HL-60 (cell line): ENCODE measurements at regions not wholly inside any gene's neighbourhood (a gene's known extent, or its start where the extent isn't known, plus 50 kb on each side); places are given as distances from the start of the nearest gene placed in this dataset.

ENCODE experiments used
- DNase-seq, 2 experiments: peaks; one replicate each; pipeline ENCODE4 v3.0.0-alpha.2; 2010 to 2020; ENCODE audit warnings: low read depth in 1 of 2, low spot score in 1 of 2
- H3K27ac ChIP-seq: fragments of 250-450 bp; sonication (Bioruptor Pico); replicated peaks from 2 replicates; pipeline ENCODE4 v1.5.1; 2020; ENCODE audit warnings: mild to moderate bottlenecking, moderate library complexity
- H3K27me3 ChIP-seq: fragments of 250-450 bp; sonication (Bioruptor Pico); 2 replicates; pipeline ENCODE4 v1.5.1; 2021; ENCODE audit warnings: mild to moderate bottlenecking, moderate library complexity; ENCODE audit not compliant: insufficient read depth, poor library complexity, severe bottlenecking
- H3K4me3 ChIP-seq: replicated peaks from 2 replicates; pipeline ENCODE4 v1.5.1; 2011; ENCODE audit warnings: mild to moderate bottlenecking, control low read depth, low read length; ENCODE audit not compliant: insufficient read depth
- CTCF ChIP-seq: IDR thresholded peaks from one replicate; pipeline ENCODE4 v1.5.1; 2011; ENCODE audit warnings: low read length, control low read depth, inconsistent platforms; ENCODE audit not compliant: insufficient read depth
- GABPA ChIP-seq: IDR thresholded peaks from 2 replicates; pipeline ENCODE4 v1.6.1; 2012; ENCODE audit warnings: low read depth
- POLR2AphosphoS5 ChIP-seq: IDR thresholded peaks from 2 replicates; pipeline ENCODE4 v1.6.1; 2012; ENCODE audit warnings: low read depth
- REST ChIP-seq: IDR thresholded peaks from 2 replicates; pipeline ENCODE4 v1.6.1; 2012; ENCODE audit warnings: low read depth; ENCODE audit not compliant: insufficient replicate concordance
- SPI1 ChIP-seq: IDR thresholded peaks from 2 replicates; pipeline ENCODE4 v1.6.1; 2012; ENCODE audit warnings: low read depth, mild to moderate bottlenecking, borderline replicate concordance

GRCh38 chr11:134908583-134908982 lies 496.5 kb upstream of the B3GAT1 start:
- H3K27ac ChIP-seq, result no peak overlapping the region
- TF ChIP-seq CTCF (no peak), REST (no peak), SPI1 (no peak), POLR2AphosphoS5 (no peak), GABPA (no peak)
- no peak overlapping the region for H3K4me3 ChIP-seq
- DNase-seq, result no peak
- H3K27me3 ChIP-seq, result no peaks in the 10 kb centered on the region

GRCh38 chr11:134907636-134908035 lies 495.6 kb upstream of the B3GAT1 start:
- Histone ChIP-seq H3K27ac (no peak overlapping the region), H3K4me3 (no peak overlapping the region), H3K27me3 (no peaks in the 10 kb centered on the region)
- no peak for DNase-seq
- no peak for TF ChIP-seq GABPA
- TF ChIP-seq REST, result no peak
- no peak for TF ChIP-seq CTCF
- no peak for TF ChIP-seq SPI1
- no peak for TF ChIP-seq POLR2AphosphoS5

- TF ChIP-seq SPI1 (no peak), POLR2AphosphoS5 (no peak)
- H3K27me3 ChIP-seq, result no peaks in the 10 kb centered on the region
- no peak overlapping the region for H3K27ac ChIP-seq
- no peak for DNase-seq
- H3K4me3 ChIP-seq, result no peak overlapping the region
These were observed 494.4 kb upstream of the B3GAT1 start for GRCh38 chr11:134906356-134906955.

- no peak overlapping the region for H3K27ac ChIP-seq
- no peak for TF ChIP-seq SPI1
- no peak for TF ChIP-seq CTCF
- no peak for DNase-seq
- no peaks in the 10 kb centered on the region for H3K27me3 ChIP-seq
- no peak overlapping the region for H3K4me3 ChIP-seq
These were observed 493.9 kb upstream of the B3GAT1 start for GRCh38 chr11:134905928-134906327.
